ENCODE measurements at regions not wholly inside any gene's neighbourhood (a gene's known extent, or its start where the extent isn't known, plus 50 kb on each side); places are given as distances from the start of the nearest gene placed in this dataset.

- no peak for DNase-seq (ENCODE audit: low spot score)
- in situ Hi-C loops (cut with MboI; ENCODE audit: low pct_unique_long_range_greater_than_20kb, low sequenced_read_pairs, unreplicated experiment), result no loop called here
- no peak for TF ChIP-seq CTCF (IDR thresholded peaks at IDR 0.05; ENCODE audit: extremely low read depth, insufficient read depth, missing control alignments)
These were observed 370.7 kb downstream of the ZSWIM6 start for GRCh38 chr5:61702784-61703183.

GRCh38 chr5:61704289-61704688 lies 372.2 kb downstream of the ZSWIM6 start:
- no peak for DNase-seq (ENCODE audit: low spot score)
- TF ChIP-seq CTCF (IDR thresholded peaks at IDR 0.05; ENCODE audit: extremely low read depth, insufficient read depth, missing control alignments), result no peak
- in situ Hi-C loops (cut with MboI; ENCODE audit: low pct_unique_long_range_greater_than_20kb, low sequenced_read_pairs, unreplicated experiment), result no loop called here

GRCh38 chr5:61706751-61707150 lies 374.7 kb downstream of the ZSWIM6 start:
- DNase-seq (ENCODE audit: low spot score), result no peak
- no peak for TF ChIP-seq CTCF (IDR thresholded peaks at IDR 0.05; ENCODE audit: extremely low read depth, insufficient read depth, missing control alignments)
- in situ Hi-C loops (cut with MboI; ENCODE audit: low pct_unique_long_range_greater_than_20kb, low sequenced_read_pairs, unreplicated experiment), result no loop called here

GRCh38 chr5:61719124-61719523 lies 387.1 kb downstream of the ZSWIM6 start:
- no peak for DNase-seq (ENCODE audit: low spot score)
- in situ Hi-C loops (cut with MboI; ENCODE audit: low pct_unique_long_range_greater_than_20kb, low sequenced_read_pairs, unreplicated experiment), result no loop called here
- TF ChIP-seq CTCF (IDR thresholded peaks at IDR 0.05; ENCODE audit: extremely low read depth, insufficient read depth, missing control alignments), result no peak

GRCh38 chr5:61720829-61721228 lies 388.8 kb downstream of the ZSWIM6 start:
- no peak for DNase-seq (ENCODE audit: low spot score)
- in situ Hi-C loops (cut with MboI; ENCODE audit: low pct_unique_long_range_greater_than_20kb, low sequenced_read_pairs, unreplicated experiment), result no loop called here
- no peak for TF ChIP-seq CTCF (IDR thresholded peaks at IDR 0.05; ENCODE audit: extremely low read depth, insufficient read depth, missing control alignments)

GRCh38 chr5:61724102-61724501 lies 392.0 kb downstream of the ZSWIM6 start:
- DNase-seq (ENCODE audit: low spot score), result no peak
- no peak for TF ChIP-seq CTCF (IDR thresholded peaks at IDR 0.05; ENCODE audit: extremely low read depth, insufficient read depth, missing control alignments)
- in situ Hi-C loops (cut with MboI; ENCODE audit: low pct_unique_long_range_greater_than_20kb, low sequenced_read_pairs, unreplicated experiment), result no loop called here

GRCh38 chr5:61728287-61728686 lies 396.2 kb downstream of the ZSWIM6 start:
- in situ Hi-C loops (cut with MboI; ENCODE audit: low pct_unique_long_range_greater_than_20kb, low sequenced_read_pairs, unreplicated experiment), result no loop called here
- DNase-seq (ENCODE audit: low spot score), result no peak
- no peak for TF ChIP-seq CTCF (IDR thresholded peaks at IDR 0.05; ENCODE audit: extremely low read depth, insufficient read depth, missing control alignments)

Data from GM13977 (cell line).